Testis (tissue), 2 donors: ENCODE measurements at regions not wholly inside any gene's neighbourhood (a gene's known extent, or its start where the extent isn't known, plus 50 kb on each side); places are given as distances from the start of the nearest gene placed in this dataset.

Source experiments
- DNase-seq: peaks from one replicate; pipeline ENCODE4 v3.0.0-alpha.2; 2019
- H3K27ac ChIP-seq, 2 donors: fragments of 200-600 bp; sonication (generic); one replicate each; pipeline ENCODE4 v1.5.1; 2019
- H3K27me3 ChIP-seq: fragments of 200-600 bp; sonication (generic); one replicate; pipeline ENCODE4 v1.5.1; 2019
- H3K36me3 ChIP-seq: fragments of 200-600 bp; sonication (generic); one replicate; pipeline ENCODE4 v1.5.1; 2017; ENCODE audit warnings: low read depth; ENCODE audit errors: missing control alignments
- H3K4me1 ChIP-seq: fragments of 200-600 bp; sonication (generic); one replicate; pipeline ENCODE4 v1.5.1; 2019
- H3K4me3 ChIP-seq, 2 donors: fragments of 200-600 bp; sonication (generic); one replicate each; pipeline ENCODE4 v1.5.1; 2017 to 2019
- H3K9me3 ChIP-seq: fragments of 200-600 bp; sonication (generic); one replicate; pipeline ENCODE4 v1.5.1; 2017
- POLR2A ChIP-seq: fragments of 450-650 bp; IDR thresholded peaks from one replicate; pipeline ENCODE4 v1.6.1; 2017; ENCODE audit warnings: antibody characterized with exemption, mild to moderate bottlenecking, moderate library complexity
- WGBS, 2 donors: methylation state at CpG; one replicate each; pipeline ENCODE4 v1.1.5; 2018; 5-methylcytosine and 5-hydroxymethylcytosine counted together
- intact Hi-C: fragments of 100-400 bp; cut with DNase I; formaldehyde crosslinking; loops from one replicate; pipeline ENCODE4 v1.15.1; 2023; ENCODE audit warnings: low total_unique reads
- TF ChIP-seq, protein P1 (sequence below), 3 experiments: fragments of 450-650 bp in 2 of 3; fragments of 200-600 bp in 1 of 3; sonication (generic) in 1 of 3; IDR thresholded peaks; one replicate each; pipeline ENCODE4 v1.5.1; 2016 to 2019; ENCODE audit warnings: antibody characterized with exemption in 3 of 3, mild to moderate bottlenecking in 2 of 3, moderate library complexity in 1 of 3

GRCh38 chr7:18370633-18371032, 124.9 kb upstream of the HDAC9 start:
- DNase-seq: no peak
- no peak for TF ChIP-seq POLR2A
- TF ChIP-seq, protein P1, sequence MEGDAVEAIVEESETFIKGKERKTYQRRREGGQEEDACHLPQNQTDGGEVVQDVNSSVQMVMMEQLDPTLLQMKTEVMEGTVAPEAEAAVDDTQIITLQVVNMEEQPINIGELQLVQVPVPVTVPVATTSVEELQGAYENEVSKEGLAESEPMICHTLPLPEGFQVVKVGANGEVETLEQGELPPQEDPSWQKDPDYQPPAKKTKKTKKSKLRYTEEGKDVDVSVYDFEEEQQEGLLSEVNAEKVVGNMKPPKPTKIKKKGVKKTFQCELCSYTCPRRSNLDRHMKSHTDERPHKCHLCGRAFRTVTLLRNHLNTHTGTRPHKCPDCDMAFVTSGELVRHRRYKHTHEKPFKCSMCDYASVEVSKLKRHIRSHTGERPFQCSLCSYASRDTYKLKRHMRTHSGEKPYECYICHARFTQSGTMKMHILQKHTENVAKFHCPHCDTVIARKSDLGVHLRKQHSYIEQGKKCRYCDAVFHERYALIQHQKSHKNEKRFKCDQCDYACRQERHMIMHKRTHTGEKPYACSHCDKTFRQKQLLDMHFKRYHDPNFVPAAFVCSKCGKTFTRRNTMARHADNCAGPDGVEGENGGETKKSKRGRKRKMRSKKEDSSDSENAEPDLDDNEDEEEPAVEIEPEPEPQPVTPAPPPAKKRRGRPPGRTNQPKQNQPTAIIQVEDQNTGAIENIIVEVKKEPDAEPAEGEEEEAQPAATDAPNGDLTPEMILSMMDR (IDR thresholded peaks at IDR 0.05): no peak
- H3K27ac ChIP-seq: no peak overlapping the region
- intact Hi-C loops: no loop called here
- no peaks in the 10 kb centered on the region for H3K9me3 ChIP-seq
- no peaks in the 10 kb centered on the region for H3K4me1 ChIP-seq
- WGBS, 2 donors: 86 to 89% methylated on average over 5 of the region's 5 CpGs
- no peaks in the 10 kb centered on the region for H3K36me3 ChIP-seq
- no peak overlapping the region for H3K4me3 ChIP-seq
- no peaks in the 10 kb centered on the region for H3K27me3 ChIP-seq

DNA sequence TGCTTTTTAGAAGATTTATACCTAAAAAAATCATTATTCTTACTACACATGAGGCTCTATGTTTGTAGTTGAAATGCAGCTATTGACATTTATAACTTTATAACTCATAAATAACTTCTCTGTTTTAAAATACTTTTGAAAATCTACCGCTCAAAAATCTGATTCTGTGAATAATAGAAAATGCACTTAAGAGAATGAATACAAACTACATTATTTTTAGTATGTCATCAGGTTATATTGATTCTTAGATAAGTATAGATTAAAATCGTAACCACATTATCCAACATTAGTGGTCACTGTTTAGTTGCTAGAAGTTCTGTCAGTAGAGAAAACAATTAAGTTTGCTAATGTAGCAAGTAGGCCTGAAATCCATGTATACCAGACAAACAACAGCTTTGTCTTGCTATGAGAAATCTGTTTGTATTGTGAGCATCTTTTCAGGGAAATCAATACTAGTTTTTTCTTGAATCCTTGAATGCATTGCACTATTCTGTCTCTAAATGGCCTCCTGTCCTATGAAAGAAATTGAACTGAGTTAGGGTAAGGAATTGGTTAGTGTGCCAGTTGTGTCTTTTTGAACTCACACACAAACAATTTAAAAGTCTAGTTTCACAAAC, 116.5 kb upstream of the HDAC9 start:
- TF ChIP-seq, protein P1 (IDR thresholded peaks at IDR 0.05): no peak
- no peak for TF ChIP-seq POLR2A
- no peak overlapping the region for H3K27ac ChIP-seq
- H3K36me3 ChIP-seq: no peaks in the 10 kb centered on the region
- intact Hi-C loops: no loop called here
- no peaks in the 10 kb centered on the region for H3K27me3 ChIP-seq
- DNase-seq: no peak
- no peaks in the 10 kb centered on the region for H3K9me3 ChIP-seq
- H3K4me3 ChIP-seq: no peak overlapping the region
- no peaks in the 10 kb centered on the region for H3K4me1 ChIP-seq
- 84 to 85% methylated on average over 2 of the region's 2 CpGs for WGBS, 2 donors

GRCh38 chr7:18384491-18385143, 110.9 kb upstream of the HDAC9 start:
- intact Hi-C loops: no loop called here
- TF ChIP-seq, protein P1 (IDR thresholded peaks at IDR 0.05): no peak
- TF ChIP-seq POLR2A: no peak
- H3K4me1 ChIP-seq: no peaks in the 10 kb centered on the region
- H3K27ac ChIP-seq: no peak overlapping the region
- no peaks in the 10 kb centered on the region for H3K27me3 ChIP-seq
- H3K36me3 ChIP-seq: no peaks in the 10 kb centered on the region
- DNase-seq: no peak
- 88 to 89% methylated on average over 1 of the region's 1 CpG for WGBS, 2 donors
- H3K4me3 ChIP-seq: no peak overlapping the region
- no peaks in the 10 kb centered on the region for H3K9me3 ChIP-seq

- Histone ChIP-seq H3K9me3 (no peaks in the 10 kb centered on the region), H3K27me3 (no peaks in the 10 kb centered on the region), H3K4me1 (no peaks in the 10 kb centered on the region), H3K36me3 (no peaks in the 10 kb centered on the region), H3K4me3 (no peak overlapping the region), H3K27ac (no peak overlapping the region)
- TF ChIP-seq, protein P1 (IDR thresholded peaks at IDR 0.05): no peak
- no peak for TF ChIP-seq POLR2A
- WGBS, 2 donors: 81 to 87% methylated on average over 4 of the region's 4 CpGs
- DNase-seq: no peak
- intact Hi-C loops: no loop called here
Observed at GRCh38 chr7:18386607-18387006, 108.9 kb upstream of the HDAC9 start.

DNA sequence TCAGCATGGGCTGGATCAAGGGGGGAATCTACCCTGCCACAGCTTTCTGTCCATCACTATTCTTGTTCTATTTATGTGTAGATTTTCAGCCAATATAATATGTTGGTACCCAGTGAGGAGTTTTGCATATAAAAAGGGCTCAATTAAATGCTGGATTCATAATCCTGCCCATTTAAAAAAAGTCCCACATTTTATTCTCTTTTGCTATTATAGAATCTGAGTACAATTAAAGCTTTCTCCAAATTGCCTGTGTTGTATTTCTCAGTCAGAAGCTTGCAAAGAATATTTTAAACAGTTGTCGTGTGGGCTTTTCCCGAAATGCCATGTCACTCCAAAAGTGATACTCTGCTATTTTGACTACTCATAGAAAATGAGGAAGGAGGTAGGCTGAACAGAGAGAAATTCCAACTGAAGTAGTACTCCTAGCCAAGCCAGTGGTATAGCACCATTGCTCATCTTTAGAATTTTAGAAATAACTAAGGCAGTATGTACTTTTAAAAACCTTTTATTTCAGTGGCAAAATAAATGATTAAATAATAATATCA, 108.3 kb upstream of the HDAC9 start:
- intact Hi-C loops: no loop called here
- Histone ChIP-seq H3K36me3 (no peaks in the 10 kb centered on the region), H3K9me3 (no peaks in the 10 kb centered on the region), H3K4me3 (no peak overlapping the region), H3K27ac (no peak overlapping the region), H3K27me3 (no peaks in the 10 kb centered on the region), H3K4me1 (no peaks in the 10 kb centered on the region)
- no peak for TF ChIP-seq POLR2A
- TF ChIP-seq, protein P1 (IDR thresholded peaks at IDR 0.05): no peak
- WGBS, 2 donors: 72 to 84% methylated on average over 2 of the region's 2 CpGs
- no peak for DNase-seq
